H9 (cell line): ENCODE measurements at regions not wholly inside any gene's neighbourhood (a gene's known extent, or its start where the extent isn't known, plus 50 kb on each side); places are given as distances from the start of the nearest gene placed in this dataset.

Experiments used
- DNase-seq: peaks from one replicate; pipeline ENCODE4 v3.0.0-alpha.2; 2017
- H2AFZ ChIP-seq: one replicate; pipeline ENCODE4 v1.6.1; 2013; ENCODE audit warnings: mild to moderate bottlenecking, low read length, control low read depth, moderate library complexity
- H2AK5ac ChIP-seq: 2 replicates; pipeline ENCODE4 v1.6.1; 2013; ENCODE audit warnings: low read length, control low read depth, mixed read lengths; ENCODE audit not compliant: insufficient read length
- H2BK120ac ChIP-seq: one replicate; pipeline ENCODE4 v1.6.1; 2013; ENCODE audit warnings: low read depth, mild to moderate bottlenecking, low read length, control low read depth, inconsistent platforms; ENCODE audit not compliant: poor library complexity, severe bottlenecking
- H2BK12ac ChIP-seq: 2 replicates; pipeline ENCODE4 v1.6.1; 2013; ENCODE audit warnings: low read length, control low read depth, mixed read lengths, low read depth; ENCODE audit not compliant: insufficient read length
- H2BK15ac ChIP-seq: 2 replicates; pipeline ENCODE4 v1.6.1; 2013; ENCODE audit warnings: low read depth, low read length, control low read depth
- H2BK20ac ChIP-seq: one replicate; pipeline ENCODE4 v1.6.1; 2013; ENCODE audit warnings: low read depth, mild to moderate bottlenecking, low read length, control low read depth, inconsistent platforms; ENCODE audit not compliant: poor library complexity, severe bottlenecking
- H2BK5ac ChIP-seq: 2 replicates; pipeline ENCODE4 v1.6.1; 2013; ENCODE audit warnings: low read length, control low read depth, mixed read lengths; ENCODE audit not compliant: insufficient read length
- H3K14ac ChIP-seq: 2 replicates; pipeline ENCODE4 v1.6.1; 2013; ENCODE audit warnings: low read length, control low read depth; ENCODE audit not compliant: insufficient read depth
- H3K18ac ChIP-seq: 2 replicates; pipeline ENCODE4 v1.6.1; 2013; ENCODE audit warnings: low read depth, mild to moderate bottlenecking, mixed read lengths, low read length, control low read depth; ENCODE audit not compliant: insufficient read length
- H3K23ac ChIP-seq: 2 replicates; pipeline ENCODE4 v1.6.1; 2013; ENCODE audit warnings: low read length, control low read depth, mixed read lengths, low read depth; ENCODE audit not compliant: insufficient read length
- H3K23me2 ChIP-seq: 2 replicates; pipeline ENCODE4 v1.6.1; 2013; ENCODE audit warnings: low read depth, mild to moderate bottlenecking, mixed read lengths, low read length, control low read depth; ENCODE audit not compliant: insufficient read length, poor library complexity, severe bottlenecking
- H3K27ac ChIP-seq: 2 replicates; pipeline ENCODE4 v1.5.1; 2013; ENCODE audit warnings: low read length, control low read depth, mixed read lengths, low read depth; ENCODE audit not compliant: insufficient read length
- H3K27me3 ChIP-seq: 2 replicates; pipeline ENCODE4 v1.6.1; 2013; ENCODE audit warnings: low read length, control low read depth, inconsistent platforms; ENCODE audit not compliant: insufficient read depth
- H3K4ac ChIP-seq: 2 replicates; pipeline ENCODE4 v1.6.1; 2013; ENCODE audit warnings: low read depth, mild to moderate bottlenecking, control low read depth, inconsistent platforms, low read length, moderate library complexity
- H3K4me1 ChIP-seq: 2 replicates; pipeline ENCODE4 v1.6.1; 2013; ENCODE audit warnings: low read length, control low read depth, inconsistent platforms; ENCODE audit not compliant: insufficient read depth
- H3K4me2 ChIP-seq: 2 replicates; pipeline ENCODE4 v1.6.1; 2013; ENCODE audit warnings: low read length, control low read depth, mixed read lengths; ENCODE audit not compliant: insufficient read length, insufficient read depth
- H3K56ac ChIP-seq: 2 replicates; pipeline ENCODE4 v1.6.1; 2013; ENCODE audit warnings: low read depth, mild to moderate bottlenecking, mixed read lengths, low read length, control low read depth; ENCODE audit not compliant: insufficient read length
- H3K79me1 ChIP-seq: 2 replicates; pipeline ENCODE4 v1.6.1; 2013; ENCODE audit warnings: low read depth, mild to moderate bottlenecking, moderate library complexity, low read length, control low read depth, inconsistent platforms; ENCODE audit not compliant: insufficient read depth, poor library complexity, severe bottlenecking
- H3K79me2 ChIP-seq: 2 replicates; pipeline ENCODE4 v1.6.1; 2013; ENCODE audit warnings: low read length, control low read depth, inconsistent platforms; ENCODE audit not compliant: insufficient read depth
- H3K9ac ChIP-seq: 2 replicates; pipeline ENCODE4 v1.6.1; 2013; ENCODE audit warnings: low read length, control low read depth, mixed read lengths; ENCODE audit not compliant: insufficient read length; ENCODE audit errors: extremely low read depth
- H3K9me3 ChIP-seq: one replicate; pipeline ENCODE4 v1.6.1; 2013; ENCODE audit warnings: low read depth, low read length, inconsistent platforms; ENCODE audit not compliant: control insufficient read depth
- H3T11ph ChIP-seq: one replicate; pipeline ENCODE4 v1.6.1; 2013; ENCODE audit warnings: mild to moderate bottlenecking, low read length, control low read depth, inconsistent platforms
- H4K20me1 ChIP-seq: one replicate; pipeline ENCODE4 v1.6.1; 2013; ENCODE audit not compliant: control insufficient read depth, insufficient read length, insufficient read depth
- H4K5ac ChIP-seq: 2 replicates; pipeline ENCODE4 v1.6.1; 2013; ENCODE audit warnings: low read depth, mild to moderate bottlenecking, mixed read lengths, low read length, control low read depth; ENCODE audit not compliant: insufficient read length
- H4K8ac ChIP-seq: replicated peaks from 2 replicates; pipeline ENCODE4 v1.6.1; 2013; ENCODE audit warnings: low read length, control low read depth, mixed read lengths, low read depth; ENCODE audit not compliant: insufficient read length
- H4K91ac ChIP-seq: 2 replicates; pipeline ENCODE4 v1.6.1; 2013; ENCODE audit warnings: low read depth, mild to moderate bottlenecking, moderate library complexity, mixed read lengths, low read length, control low read depth; ENCODE audit not compliant: insufficient read length
- H3K27ac Mint-ChIP-seq, 3 experiments: 2 replicates in 2 of 3; 3 replicates in 1 of 3; pipeline ENCODE4 v1.8.0; 2020 to 2021; ENCODE audit warnings: mixed read lengths in 3 of 3, mild to moderate bottlenecking in 1 of 3, moderate library complexity in 1 of 3
- H3K27me3 Mint-ChIP-seq: 2 replicates; pipeline ENCODE4 v1.8.0; 2021; ENCODE audit warnings: low read depth, mild to moderate bottlenecking, moderate library complexity, mixed read lengths
- H3K36me3 Mint-ChIP-seq, 3 experiments: 2 replicates in 2 of 3; 3 replicates in 1 of 3; pipeline ENCODE4 v1.8.0; 2020 to 2021; ENCODE audit warnings: low read depth in 3 of 3, mixed read lengths in 3 of 3; ENCODE audit not compliant: insufficient read depth in 1 of 3
- H3K4me1 Mint-ChIP-seq, 2 experiments: 2 replicates each; pipeline ENCODE4 v1.8.0; 2020; ENCODE audit warnings: mixed read lengths in 2 of 2
- H3K4me3 Mint-ChIP-seq, 2 experiments: 2 replicates in 1 of 2; 3 replicates in 1 of 2; pipeline ENCODE4 v1.8.0; 2020 to 2021; ENCODE audit warnings: mild to moderate bottlenecking in 2 of 2, mixed read lengths in 2 of 2, moderate library complexity in 1 of 2
- H3K9me3 Mint-ChIP-seq, 2 experiments: 2 replicates in 1 of 2; 3 replicates in 1 of 2; pipeline ENCODE4 v1.8.0; 2020; ENCODE audit warnings: mild to moderate bottlenecking in 2 of 2, mixed read lengths in 2 of 2, moderate library complexity in 1 of 2
- WGBS: extraction: QIAGEN DNeasy Blood & Tissue Kit; methylation state at CpG from one replicate; pipeline ENCODE4 v1.1.7; 2013; ENCODE audit warnings: missing lambda C conversion rate, low lambda C conversion rate, mixed read lengths; ENCODE audit not compliant: insufficient read length; ENCODE audit errors: extremely low coverage; 5-methylcytosine and 5-hydroxymethylcytosine counted together
- TF ChIP-seq, protein P1 (sequence below): fragments of 200-600 bp; sonication (generic); conservative IDR thresholded peaks from 3 replicates; pipeline ENCODE4 v1.8.0; 2021; ENCODE audit warnings: antibody characterized with exemption, mild to moderate bottlenecking

DNA sequence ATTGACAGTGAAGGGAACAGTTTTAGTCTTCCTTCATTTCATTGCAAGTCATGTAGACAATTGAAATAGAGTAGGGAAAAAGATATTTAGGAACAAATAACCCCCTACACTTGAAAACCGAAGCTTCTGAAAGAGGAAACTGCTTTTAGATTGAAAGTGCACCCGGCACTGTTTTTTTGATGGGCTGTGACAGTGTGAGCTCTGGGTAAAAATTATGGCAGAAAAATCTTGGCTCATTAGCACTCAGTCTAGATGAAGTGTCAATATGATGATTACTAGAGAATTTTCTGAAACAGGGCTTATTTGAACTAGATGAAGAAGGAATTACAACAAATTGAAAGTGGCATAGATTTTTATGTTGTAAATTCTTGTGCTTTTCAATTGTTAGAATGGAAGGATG lies 1132.4 kb downstream of the RAPGEF2 start:
- H2BK120ac ChIP-seq, result no peak overlapping the region
- H4K5ac ChIP-seq, result no peak overlapping the region
- H2BK20ac ChIP-seq, result no peak overlapping the region
- H3K56ac ChIP-seq, result no peak overlapping the region
- no peaks in the 10 kb centered on the region for H3K36me3 Mint-ChIP-seq
- no peaks in the 10 kb centered on the region for H3K9me3 ChIP-seq
- H3K4ac ChIP-seq, result no peak overlapping the region
- H2AFZ ChIP-seq, result no peak overlapping the region
- no peak overlapping the region for H3K9ac ChIP-seq
- H4K20me1 ChIP-seq, result no peaks in the 10 kb centered on the region
- TF ChIP-seq, protein P1, sequence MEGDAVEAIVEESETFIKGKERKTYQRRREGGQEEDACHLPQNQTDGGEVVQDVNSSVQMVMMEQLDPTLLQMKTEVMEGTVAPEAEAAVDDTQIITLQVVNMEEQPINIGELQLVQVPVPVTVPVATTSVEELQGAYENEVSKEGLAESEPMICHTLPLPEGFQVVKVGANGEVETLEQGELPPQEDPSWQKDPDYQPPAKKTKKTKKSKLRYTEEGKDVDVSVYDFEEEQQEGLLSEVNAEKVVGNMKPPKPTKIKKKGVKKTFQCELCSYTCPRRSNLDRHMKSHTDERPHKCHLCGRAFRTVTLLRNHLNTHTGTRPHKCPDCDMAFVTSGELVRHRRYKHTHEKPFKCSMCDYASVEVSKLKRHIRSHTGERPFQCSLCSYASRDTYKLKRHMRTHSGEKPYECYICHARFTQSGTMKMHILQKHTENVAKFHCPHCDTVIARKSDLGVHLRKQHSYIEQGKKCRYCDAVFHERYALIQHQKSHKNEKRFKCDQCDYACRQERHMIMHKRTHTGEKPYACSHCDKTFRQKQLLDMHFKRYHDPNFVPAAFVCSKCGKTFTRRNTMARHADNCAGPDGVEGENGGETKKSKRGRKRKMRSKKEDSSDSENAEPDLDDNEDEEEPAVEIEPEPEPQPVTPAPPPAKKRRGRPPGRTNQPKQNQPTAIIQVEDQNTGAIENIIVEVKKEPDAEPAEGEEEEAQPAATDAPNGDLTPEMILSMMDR, result no peak
- H3K79me1 ChIP-seq, result no peaks in the 10 kb centered on the region
- no peaks in the 10 kb centered on the region for H3K23me2 ChIP-seq
- no CpG with 5 or more reads among the region's 2 CpGs for WGBS
- H3T11ph ChIP-seq, result no peak overlapping the region
- no peak for DNase-seq
- no peak overlapping the region for H3K4me3 Mint-ChIP-seq
- no peak overlapping the region for H3K14ac ChIP-seq
- peaks cover 0 to 4% of the 10 kb centered on the region in 2 experiments; a peak in 2 of 4 replicates for H3K4me1 Mint-ChIP-seq
- H3K27me3 ChIP-seq, result no peaks in the 10 kb centered on the region
- H3K27ac ChIP-seq, result no peak overlapping the region
- H3K4me1 ChIP-seq, result no peaks in the 10 kb centered on the region
- H3K18ac ChIP-seq, result no peak overlapping the region
- no peaks in the 10 kb centered on the region for H3K9me3 Mint-ChIP-seq
- H2BK15ac ChIP-seq, result no peak overlapping the region
- no peak overlapping the region for H2BK12ac ChIP-seq
- no peak overlapping the region for H2AK5ac ChIP-seq
- H3K27me3 Mint-ChIP-seq, result no peaks in the 10 kb centered on the region
- H4K8ac ChIP-seq, result no peak overlapping the region
- H2BK5ac ChIP-seq, result no peak overlapping the region
- no peaks in the 10 kb centered on the region for H3K79me2 ChIP-seq
- no peak overlapping the region for H3K23ac ChIP-seq
- no peak overlapping the region for H3K4me2 ChIP-seq
- H4K91ac ChIP-seq, result no peak overlapping the region
- H3K27ac Mint-ChIP-seq, result no peak overlapping the region
